CD14-positive monocyte (primary cell): ENCODE measurements at regions not wholly inside any gene's neighbourhood (a gene's known extent, or its start where the extent isn't known, plus 50 kb on each side); places are given as distances from the start of the nearest gene placed in this dataset.

Experiments used
- DNase-seq, 3 donors: peaks; one replicate each; pipeline ENCODE4 v3.0.0-alpha.2; 2011 to 2022
- H2AFZ ChIP-seq: 2 replicates; pipeline ENCODE4 v1.6.0; 2012; ENCODE audit warnings: mild to moderate bottlenecking, low read depth, low read length, inconsistent platforms; ENCODE audit not compliant: insufficient read depth, poor library complexity, severe bottlenecking
- H3K27ac ChIP-seq, 2 donors: 1 replicate in 1 of 2; 2 replicates in 1 of 2; pipeline ENCODE4 v1.5.1; 2012 to 2013; ENCODE audit warnings: low read length in 2 of 2, control low read depth in 1 of 2, inconsistent platforms in 1 of 2, low read depth in 1 of 2, mild to moderate bottlenecking in 1 of 2
- H3K27me3 ChIP-seq, 2 donors: one replicate each; pipeline versions ENCODE4 v1.6.0 to v1.6.1; 2011 to 2013; ENCODE audit warnings: low read length in 2 of 2; ENCODE audit not compliant: control insufficient read depth in 2 of 2, insufficient read depth in 2 of 2
- H3K36me3 ChIP-seq, 2 donors: replicated peaks in 1 of 2; 1 replicate in 1 of 2; 2 replicates in 1 of 2; pipeline versions ENCODE4 v1.5.1 to v1.6.1; 2012 to 2013; ENCODE audit warnings: low read length in 2 of 2, control low read depth in 1 of 2, inconsistent platforms in 1 of 2, mild to moderate bottlenecking in 1 of 2; ENCODE audit not compliant: insufficient read depth in 2 of 2, control insufficient read depth in 1 of 2
- H3K4me1 ChIP-seq, 2 donors: 1 replicate in 1 of 2; 2 replicates in 1 of 2; pipeline versions ENCODE4 v1.5.1 to v1.6.1; 2012 to 2013; ENCODE audit warnings: low read length in 2 of 2, control low read depth in 1 of 2, inconsistent platforms in 1 of 2, mild to moderate bottlenecking in 1 of 2, moderate library complexity in 1 of 2; ENCODE audit not compliant: insufficient read depth in 2 of 2, control insufficient read depth in 1 of 2
- H3K4me2 ChIP-seq: replicated peaks from 2 replicates; pipeline ENCODE3; 2012; ENCODE audit warnings: low read length, moderate library complexity, mild to moderate bottlenecking; ENCODE audit not compliant: poor library complexity, severe bottlenecking; ENCODE audit errors: extremely low read depth
- H3K4me3 ChIP-seq, 3 experiments: fragments of 200-600 bp in 1 of 3; sonication (generic) in 1 of 3; replicated peaks in 1 of 3; 1 replicate in 2 of 3; 2 replicates in 1 of 3; pipeline ENCODE4 v1.5.1; 2011 to 2013; ENCODE audit warnings: low read length in 3 of 3, mild to moderate bottlenecking in 3 of 3, control low read depth in 2 of 3, low read depth in 2 of 3, inconsistent platforms in 1 of 3, moderate library complexity in 1 of 3
- H3K79me2 ChIP-seq: 2 replicates; pipeline ENCODE4 v1.6.0; 2012; ENCODE audit warnings: mild to moderate bottlenecking, control low read depth, inconsistent platforms, low read length, moderate library complexity; ENCODE audit not compliant: insufficient read depth
- H3K9ac ChIP-seq: 2 replicates; pipeline ENCODE4 v1.6.0; 2017; ENCODE audit warnings: low read length, mild to moderate bottlenecking; ENCODE audit not compliant: insufficient read depth, poor library complexity, severe bottlenecking
- H3K9me3 ChIP-seq, 2 donors: replicated peaks in 1 of 2; 1 replicate in 1 of 2; 2 replicates in 1 of 2; pipeline versions ENCODE4 v1.5.1 to v1.6.1; 2012 to 2013; ENCODE audit warnings: low read length in 2 of 2, control low read depth in 1 of 2; ENCODE audit not compliant: control insufficient read depth in 1 of 2, insufficient read depth in 1 of 2
- H4K20me1 ChIP-seq: 2 replicates; pipeline ENCODE4 v1.6.0; 2012; ENCODE audit warnings: mild to moderate bottlenecking, low read length, control low read depth, moderate library complexity; ENCODE audit not compliant: insufficient read depth
- H3K27ac Mint-ChIP-seq, 7 donors: one replicate each; pipeline ENCODE4 v1.8.0; 2020; ENCODE audit warnings: mild to moderate bottlenecking in 7 of 7, mixed read lengths in 7 of 7, moderate library complexity in 6 of 7, inconsistent platforms in 2 of 7
- H3K27me3 Mint-ChIP-seq, 3 donors: one replicate each; pipeline ENCODE4 v1.8.0; 2021 to 2022; ENCODE audit warnings: low read depth in 3 of 3, mild to moderate bottlenecking in 3 of 3, mixed read lengths in 3 of 3, moderate library complexity in 3 of 3, inconsistent platforms in 1 of 3
- H3K36me3 Mint-ChIP-seq, 2 donors: one replicate each; pipeline ENCODE4 v1.8.0; 2020; ENCODE audit warnings: mixed read lengths in 2 of 2, inconsistent platforms in 1 of 2, mild to moderate bottlenecking in 1 of 2
- H3K4me1 Mint-ChIP-seq: one replicate; pipeline ENCODE4 v1.8.0; 2020; ENCODE audit warnings: mild to moderate bottlenecking, mixed read lengths
- H3K4me3 Mint-ChIP-seq, 2 donors: one replicate each; pipeline ENCODE4 v1.8.0; 2020; ENCODE audit warnings: mild to moderate bottlenecking in 2 of 2, mixed read lengths in 2 of 2, moderate library complexity in 1 of 2
- H3K9me3 Mint-ChIP-seq, 7 donors: one replicate each; pipeline ENCODE4 v1.8.0; 2020 to 2022; ENCODE audit warnings: mixed read lengths in 7 of 7, mild to moderate bottlenecking in 6 of 7, moderate library complexity in 6 of 7, inconsistent platforms in 2 of 7
- WGBS: methylation state at CpG from one replicate; pipeline ENCODE4 v1.1.5; 2013; ENCODE audit warnings: missing lambda C conversion rate; ENCODE audit not compliant: insufficient coverage; 5-methylcytosine and 5-hydroxymethylcytosine counted together
- intact Hi-C, 2 donors: fragments of 100-400 bp; cut with micrococcal nuclease; formaldehyde crosslinking; loops; one replicate each; pipeline versions ENCODE4 v1.15.0 to v1.15.1; 2023
- TF ChIP-seq, protein P1 (sequence below): fragments of 200-600 bp; IDR thresholded peaks from one replicate; pipeline ENCODE4 v1.8.0; 2022; ENCODE audit warnings: antibody characterized with exemption, mild to moderate bottlenecking

DNA sequence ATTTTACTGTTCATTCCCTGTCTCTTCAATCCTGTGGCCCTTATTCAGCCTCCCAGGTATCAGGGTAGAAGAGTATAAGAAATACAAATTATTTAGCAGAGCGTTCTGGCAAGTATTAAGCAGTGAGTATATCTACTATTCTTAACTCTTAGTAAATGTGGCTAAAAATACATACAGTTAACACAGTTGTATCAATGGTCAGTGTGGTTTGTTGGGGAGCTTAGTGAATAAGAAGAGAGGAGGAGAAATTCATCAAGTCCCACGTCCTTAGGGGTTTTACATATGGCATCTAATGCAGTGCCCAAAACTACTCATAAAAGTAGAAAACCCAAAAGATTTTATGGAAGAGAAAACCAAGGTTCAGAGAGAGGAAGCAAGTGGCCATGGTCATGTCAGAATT, 691.0 kb upstream of the SGCG start:
- no peak for DNase-seq
- H4K20me1 ChIP-seq, result no peaks in the 10 kb centered on the region
- no peak overlapping the region for H3K4me3 ChIP-seq
- no peak overlapping the region for H3K4me2 ChIP-seq
- H3K27ac ChIP-seq, result no peak overlapping the region
- H2AFZ ChIP-seq, result no peak overlapping the region
- Mint-ChIP-seq H3K9me3 (peaks cover 3 to 11% (median 5%) of the 10 kb centered on the region in 7 donors), H3K27me3 (peaks cover 0 to 3% (median 0%) of the 10 kb centered on the region in 3 donors), H3K36me3 (no peaks in the 10 kb centered on the region), H3K27ac (no peak overlapping the region), H3K4me1 (no peaks in the 10 kb centered on the region), H3K4me3 (no peak overlapping the region)
- WGBS, result no CpG with 5 or more reads among the region's 2 CpGs
- H3K27me3 ChIP-seq, result no peaks in the 10 kb centered on the region
- H3K36me3 ChIP-seq, result no peaks in the 10 kb centered on the region
- intact Hi-C loops, result no loop called here
- H3K9me3 ChIP-seq, result peaks cover 6% of the 10 kb centered on the region in 2 donors
- H3K9ac ChIP-seq, result no peak overlapping the region
- H3K4me1 ChIP-seq, result no peaks in the 10 kb centered on the region
- TF ChIP-seq, protein P1, sequence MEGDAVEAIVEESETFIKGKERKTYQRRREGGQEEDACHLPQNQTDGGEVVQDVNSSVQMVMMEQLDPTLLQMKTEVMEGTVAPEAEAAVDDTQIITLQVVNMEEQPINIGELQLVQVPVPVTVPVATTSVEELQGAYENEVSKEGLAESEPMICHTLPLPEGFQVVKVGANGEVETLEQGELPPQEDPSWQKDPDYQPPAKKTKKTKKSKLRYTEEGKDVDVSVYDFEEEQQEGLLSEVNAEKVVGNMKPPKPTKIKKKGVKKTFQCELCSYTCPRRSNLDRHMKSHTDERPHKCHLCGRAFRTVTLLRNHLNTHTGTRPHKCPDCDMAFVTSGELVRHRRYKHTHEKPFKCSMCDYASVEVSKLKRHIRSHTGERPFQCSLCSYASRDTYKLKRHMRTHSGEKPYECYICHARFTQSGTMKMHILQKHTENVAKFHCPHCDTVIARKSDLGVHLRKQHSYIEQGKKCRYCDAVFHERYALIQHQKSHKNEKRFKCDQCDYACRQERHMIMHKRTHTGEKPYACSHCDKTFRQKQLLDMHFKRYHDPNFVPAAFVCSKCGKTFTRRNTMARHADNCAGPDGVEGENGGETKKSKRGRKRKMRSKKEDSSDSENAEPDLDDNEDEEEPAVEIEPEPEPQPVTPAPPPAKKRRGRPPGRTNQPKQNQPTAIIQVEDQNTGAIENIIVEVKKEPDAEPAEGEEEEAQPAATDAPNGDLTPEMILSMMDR, result no peak
- no peaks in the 10 kb centered on the region for H3K79me2 ChIP-seq

DNA sequence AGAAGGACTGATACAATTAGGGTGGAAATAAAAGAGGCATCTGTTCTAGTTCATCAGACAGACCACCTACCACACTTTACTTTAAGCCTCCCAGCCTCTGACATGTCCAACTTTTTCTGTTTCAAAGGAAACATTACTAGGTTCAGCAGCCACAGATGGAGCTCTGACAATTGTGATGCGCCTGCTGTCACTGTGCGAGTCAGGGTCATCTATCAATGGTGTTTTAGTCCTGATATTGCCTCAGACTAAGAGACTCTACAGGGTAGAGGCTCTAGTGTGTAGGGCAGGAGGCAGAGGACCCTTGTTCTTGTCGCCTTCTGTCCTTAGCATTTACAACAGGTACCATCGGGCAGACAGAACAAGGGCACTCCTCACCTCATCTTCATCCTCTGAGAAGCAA, 685.0 kb upstream of the SGCG start:
- H3K4me2 ChIP-seq, result no peak overlapping the region
- intact Hi-C loops, result no loop called here
- Mint-ChIP-seq H3K36me3 (no peaks in the 10 kb centered on the region), H3K4me1 (no peaks in the 10 kb centered on the region), H3K27me3 (peaks cover 0 to 3% (median 0%) of the 10 kb centered on the region in 3 donors), H3K9me3 (peaks cover 1 to 16% (median 7%) of the 10 kb centered on the region in 7 donors), H3K27ac (no peak overlapping the region), H3K4me3 (no peak overlapping the region)
- H4K20me1 ChIP-seq, result no peaks in the 10 kb centered on the region
- H3K27ac ChIP-seq, result no peak overlapping the region
- H3K4me1 ChIP-seq, result no peaks in the 10 kb centered on the region
- no peak overlapping the region for H3K9ac ChIP-seq
- H3K36me3 ChIP-seq, result no peaks in the 10 kb centered on the region
- 83% methylated on average over 2 of the region's 4 CpGs for WGBS
- peaks cover 2 to 28% of the 10 kb centered on the region in 2 donors for H3K9me3 ChIP-seq
- TF ChIP-seq, protein P1, result no peak
- H3K27me3 ChIP-seq, result no peaks in the 10 kb centered on the region
- H2AFZ ChIP-seq, result no peak overlapping the region
- H3K4me3 ChIP-seq, result no peak overlapping the region
- DNase-seq, result no peak
- no peaks in the 10 kb centered on the region for H3K79me2 ChIP-seq
